Hepatic stellate cell (primary cell): ENCODE measurements at regions not wholly inside any gene's neighbourhood (a gene's known extent, or its start where the extent isn't known, plus 50 kb on each side); places are given as distances from the start of the nearest gene placed in this dataset.
A peak's percentile ranks its signal among the peaks of the same experiment; 100 is the strongest.
"Not testable (repeated sequence)": the region's sequence is repeated elsewhere in the genome, so short reads cannot be mapped to it uniquely, and the experiment has no call there.

Experiments used
- DNase-seq: peaks from one replicate; pipeline ENCODE4 v3.0.0; 2011; ENCODE audit warnings: low spot score

GRCh38 chr4:189185810-189186432 lies 754.8 kb upstream of the FRG1 start:
- no peak for DNase-seq

GRCh38 chr4:189187531-189188052 lies 753.1 kb upstream of the FRG1 start:
- DNase-seq = no peak

GRCh38 chr4:189198624-189199023 lies 742.0 kb upstream of the FRG1 start:
- DNase-seq = no peak

- no peak for DNase-seq
These were observed 740.3 kb upstream of the FRG1 start for GRCh38 chr4:189200353-189200752.

GRCh38 chr4:189202182-189202868 lies 738.3 kb upstream of the FRG1 start:
- DNase-seq = peak; percentile 38

GRCh38 chr4:189202869-189203271 lies 737.8 kb upstream of the FRG1 start:
- no peak for DNase-seq

- DNase-seq = no peak
These were observed 736.1 kb upstream of the FRG1 start for GRCh38 chr4:189204616-189205015.

GRCh38 chr4:189206953-189207352 lies 733.7 kb upstream of the FRG1 start:
- DNase-seq = no peak

GRCh38 chr4:189207872-189208271 lies 732.8 kb upstream of the FRG1 start:
- DNase-seq = no peak

GRCh38 chr4:189215574-189215973 lies 725.1 kb upstream of the FRG1 start:
- DNase-seq = no peak

GRCh38 chr4:189221691-189222090 lies 719.0 kb upstream of the FRG1 start:
- DNase-seq = no peak

GRCh38 chr4:189228726-189229125 lies 711.9 kb upstream of the FRG1 start:
- DNase-seq = no peak

GRCh38 chr4:189232274-189232673 lies 708.4 kb upstream of the FRG1 start:
- DNase-seq = no peak

- DNase-seq = not testable (repeated sequence)
These were observed 706.9 kb upstream of the FRG1 start for GRCh38 chr4:189233754-189234153.

GRCh38 chr4:189234948-189235347 lies 705.7 kb upstream of the FRG1 start:
- not testable (repeated sequence) for DNase-seq

- DNase-seq = no peak
These were observed 705.1 kb upstream of the FRG1 start for GRCh38 chr4:189235599-189235998.

GRCh38 chr4:189236321-189236720 lies 704.4 kb upstream of the FRG1 start:
- not testable (repeated sequence) for DNase-seq

- DNase-seq = no peak
These were observed 703.3 kb upstream of the FRG1 start for GRCh38 chr4:189237340-189237739.

GRCh38 chr4:189255636-189256035 lies 685.0 kb upstream of the FRG1 start:
- DNase-seq = no peak

GRCh38 chr4:189261475-189261874 lies 679.2 kb upstream of the FRG1 start:
- DNase-seq = no peak

- no peak for DNase-seq
These were observed 675.2 kb upstream of the FRG1 start for GRCh38 chr4:189265515-189265914.

- DNase-seq = no peak
These were observed 673.2 kb upstream of the FRG1 start for GRCh38 chr4:189267312-189267965.

- no peak for DNase-seq
These were observed 662.0 kb upstream of the FRG1 start for GRCh38 chr4:189278597-189279165.
